SU-DHL-6 (cell line): ENCODE measurements at regions not wholly inside any gene's neighbourhood (a gene's known extent, or its start where the extent isn't known, plus 50 kb on each side); places are given as distances from the start of the nearest gene placed in this dataset.

Source experiments
- H2AFZ ChIP-seq: fragments of 200-600 bp; sonication (generic); 2 replicates; pipeline ENCODE4 v1.6.1; 2014; ENCODE audit warnings: low read depth, mild to moderate bottlenecking, moderate library complexity, mixed read lengths, antibody characterized with exemption, low read length; ENCODE audit not compliant: severe bottlenecking
- H3F3A ChIP-seq: fragments of 200-600 bp; shearing (Covaris generic); 2 replicates; pipeline ENCODE4 v1.6.0; 2016; ENCODE audit warnings: antibody characterized with exemption, mild to moderate bottlenecking; ENCODE audit not compliant: insufficient read depth
- H3K27ac ChIP-seq: fragments of 200-600 bp; sonication (generic); 2 replicates; pipeline ENCODE4 v1.5.1; 2016; ENCODE audit warnings: low read depth, mild to moderate bottlenecking, low read length, moderate library complexity, mixed read lengths
- H3K27me3 ChIP-seq: fragments of 200-600 bp; sonication (generic), shearing (Covaris generic); 2 replicates; pipeline ENCODE4 v1.6.0; 2014; ENCODE audit warnings: mild to moderate bottlenecking, low read length
- H3K36me3 ChIP-seq: fragments of 200-600 bp; sonication (generic); 2 replicates; pipeline ENCODE4 v1.6.1; 2014; ENCODE audit warnings: mild to moderate bottlenecking, low read length, mixed read lengths
- H3K4me2 ChIP-seq: fragments of 300-600, 200-600 bp; shearing (Covaris generic), sonication (generic); 2 replicates; pipeline ENCODE4 v1.6.0; 2014; ENCODE audit warnings: low read length, low read depth, mild to moderate bottlenecking; ENCODE audit not compliant: poor library complexity, severe bottlenecking
- H3K4me3 ChIP-seq: fragments of 200-600 bp; sonication (generic); 2 replicates; pipeline ENCODE4 v1.5.1; 2014; ENCODE audit warnings: antibody characterized with exemption, low read length, mild to moderate bottlenecking, mixed read lengths; ENCODE audit not compliant: insufficient read depth, poor library complexity, severe bottlenecking
- H3K79me2 ChIP-seq: fragments of 200-600 bp; sonication (generic); 2 replicates; pipeline ENCODE4 v1.6.1; 2014; ENCODE audit warnings: mild to moderate bottlenecking, low read length, moderate library complexity; ENCODE audit not compliant: insufficient read depth
- H3K9ac ChIP-seq: fragments of 200-600 bp; sonication (generic); 2 replicates; pipeline ENCODE4 v1.7.0; 2014; ENCODE audit warnings: mild to moderate bottlenecking, low read length
- H3K9me2 ChIP-seq: fragments of 200-600 bp; sonication (generic); replicated peaks from 2 replicates; pipeline ENCODE4 v1.6.1; 2014; ENCODE audit warnings: low read length; ENCODE audit not compliant: insufficient read depth
- H3K9me3 ChIP-seq: fragments of 200-600 bp; sonication (generic); 2 replicates; pipeline ENCODE4 v1.6.1; 2014; ENCODE audit warnings: low read length, mixed read lengths; ENCODE audit not compliant: insufficient read depth
- H4K20me1 ChIP-seq: fragments of 200-600 bp; sonication (generic); 2 replicates; pipeline ENCODE4 v1.6.1; 2014; ENCODE audit warnings: low read depth, mild to moderate bottlenecking, antibody characterized with exemption, low read length, moderate library complexity, mixed read lengths
- EZH2phosphoT487 ChIP-seq: fragments of 200-600 bp; sonication (generic), shearing (Covaris generic); conservative IDR thresholded peaks from 2 replicates; pipeline ENCODE4 v1.6.1; 2018; ENCODE audit warnings: mild to moderate bottlenecking, antibody characterized with exemption, low read length, moderate library complexity, mixed read lengths
- TF ChIP-seq, protein P1 (sequence below): fragments of 200-600 bp; sonication (generic); IDR thresholded peaks from one replicate; pipeline ENCODE4 v1.5.1; 2017; ENCODE audit warnings: antibody characterized with exemption, mild to moderate bottlenecking, low read length, moderate library complexity; ENCODE audit not compliant: insufficient read depth, poor library complexity, severe bottlenecking

DNA sequence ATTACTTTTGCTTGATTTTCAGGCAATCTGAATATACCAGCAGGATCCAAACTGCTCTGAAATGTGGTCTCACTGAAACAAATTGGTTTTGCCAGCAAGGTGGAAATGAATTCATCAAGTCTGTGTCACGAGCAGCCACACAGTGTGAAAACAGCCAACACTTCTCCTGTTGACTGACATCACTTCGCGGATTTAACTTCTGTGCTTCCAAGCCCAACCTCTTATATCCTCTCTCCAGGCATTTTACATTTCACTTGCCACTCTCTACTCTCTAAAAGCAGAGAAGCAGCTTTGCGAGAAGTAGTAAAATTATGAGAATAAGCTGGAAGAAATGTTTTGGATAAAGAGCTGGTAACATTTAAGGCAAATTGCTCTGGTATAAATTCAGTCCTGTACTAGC is 106.1 kb upstream of the FRG1 start:
- Histone ChIP-seq H4K20me1 (no peaks in the 10 kb centered on the region), H3K4me2 (no peak overlapping the region), H3K36me3 (no peaks in the 10 kb centered on the region), H3K9me2 (no peaks in the 10 kb centered on the region), H3K79me2 (no peaks in the 10 kb centered on the region), H3K9ac (no peak overlapping the region), H3K27ac (no peak overlapping the region), H2AFZ (no peak overlapping the region), H3K9me3 (no peaks in the 10 kb centered on the region; the same call in 1 of the 2 replicates), H3K27me3 (no peaks in the 10 kb centered on the region), H3F3A (no peaks in the 10 kb centered on the region), H3K4me3 (no peak overlapping the region)
- TF ChIP-seq, protein P1, sequence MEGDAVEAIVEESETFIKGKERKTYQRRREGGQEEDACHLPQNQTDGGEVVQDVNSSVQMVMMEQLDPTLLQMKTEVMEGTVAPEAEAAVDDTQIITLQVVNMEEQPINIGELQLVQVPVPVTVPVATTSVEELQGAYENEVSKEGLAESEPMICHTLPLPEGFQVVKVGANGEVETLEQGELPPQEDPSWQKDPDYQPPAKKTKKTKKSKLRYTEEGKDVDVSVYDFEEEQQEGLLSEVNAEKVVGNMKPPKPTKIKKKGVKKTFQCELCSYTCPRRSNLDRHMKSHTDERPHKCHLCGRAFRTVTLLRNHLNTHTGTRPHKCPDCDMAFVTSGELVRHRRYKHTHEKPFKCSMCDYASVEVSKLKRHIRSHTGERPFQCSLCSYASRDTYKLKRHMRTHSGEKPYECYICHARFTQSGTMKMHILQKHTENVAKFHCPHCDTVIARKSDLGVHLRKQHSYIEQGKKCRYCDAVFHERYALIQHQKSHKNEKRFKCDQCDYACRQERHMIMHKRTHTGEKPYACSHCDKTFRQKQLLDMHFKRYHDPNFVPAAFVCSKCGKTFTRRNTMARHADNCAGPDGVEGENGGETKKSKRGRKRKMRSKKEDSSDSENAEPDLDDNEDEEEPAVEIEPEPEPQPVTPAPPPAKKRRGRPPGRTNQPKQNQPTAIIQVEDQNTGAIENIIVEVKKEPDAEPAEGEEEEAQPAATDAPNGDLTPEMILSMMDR = no peak
- TF ChIP-seq EZH2phosphoT487 = no peak

DNA sequence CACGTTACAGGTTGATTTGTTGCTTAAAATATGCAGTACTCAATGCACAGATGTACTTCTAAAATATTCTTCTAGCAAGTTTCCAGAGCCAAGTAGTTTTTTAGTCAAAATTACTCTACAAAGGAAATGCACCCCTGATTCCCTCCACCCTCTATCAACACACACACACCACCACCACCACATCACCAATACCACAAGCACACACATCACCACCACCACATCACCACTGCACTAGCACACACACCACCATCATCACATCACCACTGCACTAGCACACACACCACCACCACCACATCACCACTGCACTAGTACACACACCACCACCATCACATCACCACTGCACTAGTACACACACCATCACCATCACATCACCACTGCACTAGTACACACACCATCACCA is 105.2 kb upstream of the FRG1 start:
- no peak overlapping the region for H3K27ac ChIP-seq
- H3K27me3 ChIP-seq = no peaks in the 10 kb centered on the region
- H3K4me3 ChIP-seq = no peak overlapping the region
- H3K4me2 ChIP-seq = no peak overlapping the region
- H3K9me2 ChIP-seq = no peaks in the 10 kb centered on the region
- H4K20me1 ChIP-seq = no peaks in the 10 kb centered on the region
- H3K9ac ChIP-seq = no peak overlapping the region
- H3K9me3 ChIP-seq = no peaks in the 10 kb centered on the region; the same call in 1 of the 2 replicates
- H3K36me3 ChIP-seq = no peaks in the 10 kb centered on the region
- no peak overlapping the region for H2AFZ ChIP-seq
- H3F3A ChIP-seq = no peaks in the 10 kb centered on the region
- TF ChIP-seq, protein P1 = no peak
- no peak for TF ChIP-seq EZH2phosphoT487
- H3K79me2 ChIP-seq = no peaks in the 10 kb centered on the region

DNA sequence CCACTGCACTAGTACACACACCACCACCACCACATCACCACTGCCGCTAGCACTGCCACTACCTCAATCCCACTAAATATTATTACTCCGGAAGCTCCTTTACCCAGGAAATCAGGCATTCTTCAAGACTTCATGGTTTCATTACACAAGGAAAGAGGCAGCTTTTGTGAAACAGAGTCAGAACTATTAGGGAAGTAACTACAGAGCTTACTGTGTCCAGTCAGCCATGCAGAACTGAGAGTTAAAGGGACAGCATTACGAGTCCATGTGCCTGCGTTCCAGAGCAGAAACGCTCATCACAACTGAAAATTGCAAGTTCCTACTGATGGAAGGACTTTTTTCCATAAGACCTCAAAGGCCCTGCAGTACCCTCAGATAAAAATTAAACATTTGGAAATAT is 103.2 kb upstream of the FRG1 start:
- no peaks in the 10 kb centered on the region for H4K20me1 ChIP-seq
- H3K4me3 ChIP-seq = no peak overlapping the region
- no peak overlapping the region for H3K4me2 ChIP-seq
- no peak overlapping the region for H2AFZ ChIP-seq
- H3K27me3 ChIP-seq = no peaks in the 10 kb centered on the region
- no peaks in the 10 kb centered on the region for H3K36me3 ChIP-seq
- no peak overlapping the region for H3K27ac ChIP-seq
- H3K9ac ChIP-seq = no peak overlapping the region
- no peaks in the 10 kb centered on the region for H3F3A ChIP-seq
- no peaks in the 10 kb centered on the region for H3K9me2 ChIP-seq
- TF ChIP-seq, protein P1 = no peak
- no peak for TF ChIP-seq EZH2phosphoT487
- no peaks in the 10 kb centered on the region; the same call in 1 of the 2 replicates for H3K9me3 ChIP-seq
- H3K79me2 ChIP-seq = no peaks in the 10 kb centered on the region
